Upper lobe of left lung (tissue), 6 donors: ENCODE measurements at regions not wholly inside any gene's neighbourhood (a gene's known extent, or its start where the extent isn't known, plus 50 kb on each side); places are given as distances from the start of the nearest gene placed in this dataset.

Experiments used
- ATAC-seq, 2 donors: fragments of 200-7000 bp; cut with Tn5 transposase; one replicate each; pipeline ENCODE4 v1.9.1; 2022; ENCODE audit warnings: mild to moderate bottlenecking in 2 of 2, moderate library complexity in 2 of 2; ENCODE audit not compliant: low FRiP score in 2 of 2
- DNase-seq, 2 donors: peaks; one replicate each; pipeline ENCODE4 v3.0.0-alpha.2; 2019 to 2020
- H3K27ac ChIP-seq, 4 donors: fragments of 200-600 bp; sonication (generic); one replicate each; pipeline ENCODE4 v1.5.1; 2016 to 2019
- H3K27me3 ChIP-seq, 4 donors: fragments of 200-600 bp; sonication (generic); one replicate each; pipeline ENCODE4 v1.5.1; 2017 to 2019
- H3K36me3 ChIP-seq, 4 donors: fragments of 200-600 bp; sonication (generic); one replicate each; pipeline ENCODE4 v1.5.1; 2016 to 2019
- H3K4me1 ChIP-seq, 4 donors: fragments of 200-600 bp; sonication (generic); one replicate each; pipeline ENCODE4 v1.5.1; 2018 to 2019
- H3K4me3 ChIP-seq, 4 donors: fragments of 200-600 bp; sonication (generic); one replicate each; pipeline ENCODE4 v1.5.1; 2017 to 2019; ENCODE audit warnings: mild to moderate bottlenecking in 2 of 4, moderate library complexity in 1 of 4
- H3K9me3 ChIP-seq, 4 donors: fragments of 200-600 bp; sonication (generic); one replicate each; pipeline ENCODE4 v1.5.1; 2018 to 2019
- CTCF ChIP-seq, 6 experiments: fragments of 450-650 bp in 4 of 6; fragments of 200-600 bp in 2 of 6; sonication (generic) in 2 of 6; IDR thresholded peaks; one replicate each; pipeline ENCODE4 v1.5.1; 2016 to 2019; ENCODE audit warnings: antibody characterized with exemption in 6 of 6
- EP300 ChIP-seq, 4 donors: sonication (generic); formaldehyde crosslinking; IDR thresholded peaks; one replicate each; pipeline ENCODE4 v1.5.1; 2017; ENCODE audit warnings: antibody characterized with exemption in 4 of 4, control low read depth in 2 of 4
- POLR2A ChIP-seq, 4 donors: fragments of 450-650 bp; IDR thresholded peaks; one replicate each; pipeline ENCODE4 v1.5.1; 2016 to 2017; ENCODE audit warnings: antibody characterized with exemption in 4 of 4, mild to moderate bottlenecking in 2 of 4
- POLR2AphosphoS5 ChIP-seq, 2 donors: sonication (generic); formaldehyde crosslinking; IDR thresholded peaks; one replicate each; pipeline ENCODE4 v1.5.1; 2017; ENCODE audit warnings: antibody characterized with exemption in 2 of 2
- WGBS, 2 donors: methylation state at CpG; one replicate each; pipeline ENCODE4 v1.1.5; 2017 to 2018; 5-methylcytosine and 5-hydroxymethylcytosine counted together
- donor health status: DM: no; HTN: no; CAD: no; lungs with moderate emphysema.
- donor health status: DM: no; HTN: yes; CAD: no; lungs with severe emphysema.

GRCh38 chr7:89655946-89656345 lies 498.3 kb upstream of the STEAP1 start:
- no peaks in the 10 kb centered on the region for H3K36me3 ChIP-seq
- ATAC-seq, result no peak
- H3K27me3 ChIP-seq, result no peaks in the 10 kb centered on the region
- no peak overlapping the region for H3K27ac ChIP-seq
- TF ChIP-seq POLR2AphosphoS5 (IDR thresholded peaks at IDR 0.05) (no peak), CTCF (IDR thresholded peaks at IDR 0.05) (no peak), POLR2A (IDR thresholded peaks at IDR 0.05) (no peak), EP300 (IDR thresholded peaks at IDR 0.05) (no peak)
- H3K4me1 ChIP-seq, result no peaks in the 10 kb centered on the region
- WGBS, 2 donors, result 66 to 90% methylated on average over 1 of the region's 1 CpG
- no peak for DNase-seq
- H3K9me3 ChIP-seq, result no peaks in the 10 kb centered on the region
- no peak overlapping the region for H3K4me3 ChIP-seq

- no peak overlapping the region for H3K4me3 ChIP-seq
- H3K4me1 ChIP-seq, result no peaks in the 10 kb centered on the region
- H3K9me3 ChIP-seq, result no peaks in the 10 kb centered on the region
- H3K27ac ChIP-seq, result no peak overlapping the region
- DNase-seq, result no peak
- 54 to 88% methylated on average over 2 of the region's 2 CpGs for WGBS, 2 donors
- no peaks in the 10 kb centered on the region for H3K27me3 ChIP-seq
- no peak for TF ChIP-seq EP300 (IDR thresholded peaks at IDR 0.05)
- TF ChIP-seq CTCF (IDR thresholded peaks at IDR 0.05), result no peak
- no peak for TF ChIP-seq POLR2AphosphoS5 (IDR thresholded peaks at IDR 0.05)
- TF ChIP-seq POLR2A (IDR thresholded peaks at IDR 0.05), result no peak
- H3K36me3 ChIP-seq, result no peaks in the 10 kb centered on the region
- ATAC-seq, result no peak
Observed at GRCh38 chr7:89661876-89662275, 492.4 kb upstream of the STEAP1 start.

- Histone ChIP-seq H3K36me3 (no peaks in the 10 kb centered on the region), H3K27ac (no peak overlapping the region), H3K4me3 (no peak overlapping the region), H3K27me3 (no peaks in the 10 kb centered on the region), H3K9me3 (no peaks in the 10 kb centered on the region), H3K4me1 (no peaks in the 10 kb centered on the region)
- no peak for TF ChIP-seq POLR2AphosphoS5 (IDR thresholded peaks at IDR 0.05)
- no peak for TF ChIP-seq POLR2A (IDR thresholded peaks at IDR 0.05)
- TF ChIP-seq EP300 (IDR thresholded peaks at IDR 0.05), result no peak
- TF ChIP-seq CTCF (IDR thresholded peaks at IDR 0.05), result no peak
- no peak for DNase-seq
- 62 to 67% methylated on average over 4 of the region's 4 CpGs for WGBS, 2 donors
- no peak for ATAC-seq
Observed at GRCh38 chr7:89666136-89666835, 488.0 kb upstream of the STEAP1 start.

- Histone ChIP-seq H3K27ac (no peak overlapping the region), H3K4me1 (no peaks in the 10 kb centered on the region), H3K27me3 (no peaks in the 10 kb centered on the region), H3K9me3 (no peaks in the 10 kb centered on the region), H3K4me3 (no peak overlapping the region), H3K36me3 (no peaks in the 10 kb centered on the region)
- ATAC-seq, result peak in 1 of 2 donors; percentile 31
- no peak for DNase-seq
- TF ChIP-seq POLR2A (IDR thresholded peaks at IDR 0.05), result no peak
- no peak for TF ChIP-seq EP300 (IDR thresholded peaks at IDR 0.05)
- no peak for TF ChIP-seq POLR2AphosphoS5 (IDR thresholded peaks at IDR 0.05)
- TF ChIP-seq CTCF (IDR thresholded peaks at IDR 0.05), result no peak
- WGBS, 2 donors, result 94 to 100% methylated on average over 2 of the region's 2 CpGs
Observed at GRCh38 chr7:89680161-89680560, 474.1 kb upstream of the STEAP1 start.

- ATAC-seq, result peak in 1 of 2 donors; percentile 40
- TF ChIP-seq POLR2A (IDR thresholded peaks at IDR 0.05) (no peak), POLR2AphosphoS5 (IDR thresholded peaks at IDR 0.05) (no peak), EP300 (IDR thresholded peaks at IDR 0.05) (no peak), CTCF (IDR thresholded peaks at IDR 0.05) (no peak)
Observed at GRCh38 chr7:89681448-89681847, 472.8 kb upstream of the STEAP1 start.

More at GRCh38 chr7:89681448-89681847, 472.8 kb upstream of the STEAP1 start:
- no peak for DNase-seq
- Histone ChIP-seq H3K9me3 (no peaks in the 10 kb centered on the region), H3K4me1 (no peaks in the 10 kb centered on the region), H3K4me3 (no peak overlapping the region), H3K27ac (no peak overlapping the region), H3K36me3 (no peaks in the 10 kb centered on the region), H3K27me3 (no peaks in the 10 kb centered on the region)
- WGBS, 2 donors, result 48 to 67% methylated on average over 1 of the region's 1 CpG
